Pancreas (tissue), 10 donors: ENCODE measurements at regions not wholly inside any gene's neighbourhood (a gene's known extent, or its start where the extent isn't known, plus 50 kb on each side); places are given as distances from the start of the nearest gene placed in this dataset.

ENCODE experiments used
- ATAC-seq, 4 donors: fragments of 200-7000 bp; cut with Tn5 transposase; one replicate each; pipeline versions ENCODE4 v1.8.0 to v1.9.1; 2020; ENCODE audit warnings: mild to moderate bottlenecking in 4 of 4, moderate library complexity in 4 of 4
- DNase-seq, 6 donors: peaks; one replicate each; pipeline ENCODE4 v3.0.0-alpha.2; 2020
- FAIRE-seq: peaks from 2 replicates; lab custom pipeline; 2012; peaks lifted over from hg19 to GRCh38; lab: Jason Lieb, UNC
- H3K27ac ChIP-seq, 4 donors: fragments of 200-600 bp; sonication (generic); 1 replicate in 3 of 4; 2 replicates in 1 of 4; pipeline versions ENCODE4 v1.5.0 to v1.8.0; 2020
- H3K27me3 ChIP-seq, 4 donors: fragments of 200-600 bp; one replicate each; pipeline ENCODE4 v1.8.0; 2021
- H3K36me3 ChIP-seq, 3 donors: fragments of 200-600 bp; sonication (generic) in 1 of 3; one replicate each; pipeline versions ENCODE4 v1.5.0 to v1.8.0; 2020 to 2021
- H3K4me1 ChIP-seq, 3 donors: fragments of 200-600 bp; one replicate each; pipeline ENCODE4 v1.8.0; 2021
- H3K4me3 ChIP-seq, 4 donors: fragments of 200-600 bp; sonication (generic) in 2 of 4; one replicate each; pipeline versions ENCODE4 v1.5.0 to v1.8.0; 2020 to 2021
- H3K9me3 ChIP-seq, 4 donors: fragments of 200-600 bp; one replicate each; pipeline ENCODE4 v1.8.0; 2021
- CTCF ChIP-seq, 4 donors: fragments of 200-600 bp; sonication (generic) in 3 of 4; IDR thresholded peaks; one replicate each; pipeline versions ENCODE4 v1.5.0 to v1.8.0; 2021; ENCODE audit warnings: antibody characterized with exemption in 4 of 4
- WGBS, 2 donors: extraction: QIAGEN DNeasy Blood & Tissue Kit; methylation state at CpG; one replicate each; pipeline ENCODE4 v1.1.7; 2013; 5-methylcytosine and 5-hydroxymethylcytosine counted together
- intact Hi-C, 3 donors: fragments of 100-400 bp; cut with DNase I; formaldehyde crosslinking; loops; one replicate each; pipeline versions ENCODE4 v1.11.1 to v1.14.2; 2022
- donor health status: healthy with polysubstance abuse.
- donor health status: DM: no; HTN: no; CAD: no; lungs with moderate emphysema.
- donor health status: DM: no; HTN: no; CAD: no.
- donor health status: control.
- donor health status: control.
- donor health status: Bipolar disorder and iron deficiency.
- donor health status: DM: yes; HTN: yes; CAD: no.
- donor health status: DM: no; HTN: no; CAD: no.
- donor health status: DM: no; HTN: no; CAD: no.
- donor health status: DM: yes; HTN: yes; CAD: no.

- no peak for TF ChIP-seq CTCF (IDR thresholded peaks at IDR 0.05)
- no peaks in the 10 kb centered on the region for H3K27me3 ChIP-seq
- H3K9me3 ChIP-seq: no peaks in the 10 kb centered on the region
- no peaks in the 10 kb centered on the region for H3K4me1 ChIP-seq
- no peak overlapping the region for H3K27ac ChIP-seq
- no peaks in the 10 kb centered on the region for H3K36me3 ChIP-seq
- intact Hi-C loops: no loop called here
- no peak overlapping the region for H3K4me3 ChIP-seq
- FAIRE-seq (no peak), DNase-seq (no peak), ATAC-seq (no peak)
These were observed 794.5 kb downstream of the DSC3 start for GRCh38 chr18:30248056-30248455.

- intact Hi-C loops: no loop called here
- ATAC-seq: no peak
- Histone ChIP-seq H3K27ac (no peak overlapping the region), H3K4me3 (no peak overlapping the region), H3K27me3 (no peaks in the 10 kb centered on the region), H3K36me3 (no peaks in the 10 kb centered on the region), H3K9me3 (no peaks in the 10 kb centered on the region), H3K4me1 (no peaks in the 10 kb centered on the region)
- DNase-seq: no peak
- 43 to 52% methylated on average over 3 of the region's 3 CpGs for WGBS, 2 donors
- no peak for FAIRE-seq
- no peak for TF ChIP-seq CTCF (IDR thresholded peaks at IDR 0.05)
These were observed 796.6 kb downstream of the DSC3 start for GRCh38 chr18:30245766-30246455.

GRCh38 chr18:30234755-30235154, 807.8 kb downstream of the DSC3 start:
- intact Hi-C loops: no loop called here
- no peaks in the 10 kb centered on the region for H3K27me3 ChIP-seq
- no peak for DNase-seq
- H3K27ac ChIP-seq: no peak overlapping the region
- H3K4me1 ChIP-seq: no peaks in the 10 kb centered on the region
- TF ChIP-seq CTCF (IDR thresholded peaks at IDR 0.05): no peak
- ATAC-seq: no peak
- no peak for FAIRE-seq
- no peaks in the 10 kb centered on the region for H3K9me3 ChIP-seq
- no peaks in the 10 kb centered on the region for H3K36me3 ChIP-seq
- H3K4me3 ChIP-seq: no peak overlapping the region

GRCh38 chr18:30211112-30211511, 831.4 kb downstream of the DSC3 start:
- FAIRE-seq (no peak), DNase-seq (no peak), ATAC-seq (no peak)
- intact Hi-C loops: no loop called here
- Histone ChIP-seq H3K27me3 (no peaks in the 10 kb centered on the region), H3K4me3 (no peak overlapping the region), H3K36me3 (no peaks in the 10 kb centered on the region), H3K27ac (no peak overlapping the region), H3K9me3 (no peaks in the 10 kb centered on the region), H3K4me1 (no peaks in the 10 kb centered on the region)
- no peak for TF ChIP-seq CTCF (IDR thresholded peaks at IDR 0.05)

GRCh38 chr18:30208546-30208945, 834.0 kb downstream of the DSC3 start:
- Histone ChIP-seq H3K4me3 (no peak overlapping the region), H3K36me3 (no peaks in the 10 kb centered on the region), H3K4me1 (no peaks in the 10 kb centered on the region), H3K9me3 (no peaks in the 10 kb centered on the region), H3K27me3 (no peaks in the 10 kb centered on the region), H3K27ac (no peak overlapping the region)
- no peak for ATAC-seq
- intact Hi-C loops: no loop called here
- FAIRE-seq: no peak
- TF ChIP-seq CTCF (IDR thresholded peaks at IDR 0.05): no peak
- no peak for DNase-seq
- WGBS, 2 donors: 55 to 63% methylated on average over 1 of the region's 1 CpG
